NB4 (cell line): ENCODE measurements at regions not wholly inside any gene's neighbourhood (a gene's known extent, or its start where the extent isn't known, plus 50 kb on each side); places are given as distances from the start of the nearest gene placed in this dataset.

Experiments
- MYC ChIP-seq: IDR thresholded peaks from 2 replicates; pipeline ENCODE4 v1.6.1; 2011; ENCODE audit warnings: low read depth, low read length
- POLR2A ChIP-seq: IDR thresholded peaks from 2 replicates; pipeline ENCODE4 v1.6.1; 2011; ENCODE audit warnings: mild to moderate bottlenecking; ENCODE audit not compliant: insufficient read length; ENCODE audit errors: extremely low read depth
- TF ChIP-seq, protein P1 (sequence below): IDR thresholded peaks from one replicate; pipeline ENCODE4 v1.5.1; 2012; ENCODE audit warnings: low read depth, low read length
- TF ChIP-seq, protein P2 (sequence below): IDR thresholded peaks from 2 replicates; pipeline ENCODE4 v1.6.1; 2011; ENCODE audit warnings: low read depth, low read length

DNA sequence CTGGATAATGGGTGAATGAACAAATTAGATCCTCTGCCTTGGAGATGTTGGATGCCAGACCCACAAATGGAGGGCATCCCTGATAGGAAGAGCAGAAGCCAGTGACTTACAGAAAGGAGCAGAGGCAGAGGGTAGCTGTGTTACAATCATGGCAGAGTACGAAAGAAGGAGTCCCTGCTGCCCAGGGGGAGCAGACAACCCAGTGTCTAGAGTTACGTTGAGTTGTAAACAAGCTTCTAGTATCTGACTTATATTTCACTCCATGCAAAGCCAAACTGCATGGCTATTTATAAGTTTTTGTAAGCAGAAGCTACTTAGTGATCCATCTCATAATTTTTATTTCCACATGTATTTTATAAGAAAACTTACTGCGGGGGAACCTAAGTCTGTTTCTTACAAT lies 56.2 kb upstream of the A1CF start:
- TF ChIP-seq, protein P1, sequence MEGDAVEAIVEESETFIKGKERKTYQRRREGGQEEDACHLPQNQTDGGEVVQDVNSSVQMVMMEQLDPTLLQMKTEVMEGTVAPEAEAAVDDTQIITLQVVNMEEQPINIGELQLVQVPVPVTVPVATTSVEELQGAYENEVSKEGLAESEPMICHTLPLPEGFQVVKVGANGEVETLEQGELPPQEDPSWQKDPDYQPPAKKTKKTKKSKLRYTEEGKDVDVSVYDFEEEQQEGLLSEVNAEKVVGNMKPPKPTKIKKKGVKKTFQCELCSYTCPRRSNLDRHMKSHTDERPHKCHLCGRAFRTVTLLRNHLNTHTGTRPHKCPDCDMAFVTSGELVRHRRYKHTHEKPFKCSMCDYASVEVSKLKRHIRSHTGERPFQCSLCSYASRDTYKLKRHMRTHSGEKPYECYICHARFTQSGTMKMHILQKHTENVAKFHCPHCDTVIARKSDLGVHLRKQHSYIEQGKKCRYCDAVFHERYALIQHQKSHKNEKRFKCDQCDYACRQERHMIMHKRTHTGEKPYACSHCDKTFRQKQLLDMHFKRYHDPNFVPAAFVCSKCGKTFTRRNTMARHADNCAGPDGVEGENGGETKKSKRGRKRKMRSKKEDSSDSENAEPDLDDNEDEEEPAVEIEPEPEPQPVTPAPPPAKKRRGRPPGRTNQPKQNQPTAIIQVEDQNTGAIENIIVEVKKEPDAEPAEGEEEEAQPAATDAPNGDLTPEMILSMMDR = no peak
- no peak for TF ChIP-seq POLR2A
- TF ChIP-seq, protein P2, sequence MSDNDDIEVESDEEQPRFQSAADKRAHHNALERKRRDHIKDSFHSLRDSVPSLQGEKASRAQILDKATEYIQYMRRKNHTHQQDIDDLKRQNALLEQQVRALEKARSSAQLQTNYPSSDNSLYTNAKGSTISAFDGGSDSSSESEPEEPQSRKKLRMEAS = no peak
- no peak for TF ChIP-seq MYC
